ENCODE measurements at regions not wholly inside any gene's neighbourhood (a gene's known extent, or its start where the extent isn't known, plus 50 kb on each side); places are given as distances from the start of the nearest gene placed in this dataset.

DNA sequence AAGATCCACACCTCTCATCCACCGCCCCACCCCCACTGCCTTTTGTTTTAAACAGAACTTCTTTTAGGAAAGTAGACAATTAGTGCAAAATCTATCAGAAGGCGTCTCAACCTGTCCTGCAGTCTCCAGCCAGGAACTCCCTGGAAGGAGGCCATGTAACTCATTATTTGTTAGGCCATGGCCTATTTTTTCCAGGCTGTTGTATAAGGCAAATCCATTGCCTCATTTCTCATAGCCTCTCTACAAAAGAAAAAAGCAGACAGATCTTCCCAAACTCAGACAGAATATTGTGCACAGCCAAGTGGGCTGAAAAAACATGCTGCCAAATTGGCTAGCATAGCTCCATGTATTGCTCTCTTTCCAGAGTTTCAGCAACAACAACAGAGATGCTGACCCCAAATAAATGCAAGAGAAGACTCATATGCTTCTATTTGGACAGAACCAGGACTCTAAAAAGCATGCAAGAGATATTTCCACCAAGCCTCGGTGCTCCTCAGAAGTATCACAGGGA is 770.7 kb upstream of the CXADR start:
- no peak overlapping the region for H3K4me3 ChIP-seq (ENCODE audit: low read depth, low read length)
- DNase-seq (ENCODE audit: low read depth) = peak; percentile 65
- TF ChIP-seq, protein P1, sequence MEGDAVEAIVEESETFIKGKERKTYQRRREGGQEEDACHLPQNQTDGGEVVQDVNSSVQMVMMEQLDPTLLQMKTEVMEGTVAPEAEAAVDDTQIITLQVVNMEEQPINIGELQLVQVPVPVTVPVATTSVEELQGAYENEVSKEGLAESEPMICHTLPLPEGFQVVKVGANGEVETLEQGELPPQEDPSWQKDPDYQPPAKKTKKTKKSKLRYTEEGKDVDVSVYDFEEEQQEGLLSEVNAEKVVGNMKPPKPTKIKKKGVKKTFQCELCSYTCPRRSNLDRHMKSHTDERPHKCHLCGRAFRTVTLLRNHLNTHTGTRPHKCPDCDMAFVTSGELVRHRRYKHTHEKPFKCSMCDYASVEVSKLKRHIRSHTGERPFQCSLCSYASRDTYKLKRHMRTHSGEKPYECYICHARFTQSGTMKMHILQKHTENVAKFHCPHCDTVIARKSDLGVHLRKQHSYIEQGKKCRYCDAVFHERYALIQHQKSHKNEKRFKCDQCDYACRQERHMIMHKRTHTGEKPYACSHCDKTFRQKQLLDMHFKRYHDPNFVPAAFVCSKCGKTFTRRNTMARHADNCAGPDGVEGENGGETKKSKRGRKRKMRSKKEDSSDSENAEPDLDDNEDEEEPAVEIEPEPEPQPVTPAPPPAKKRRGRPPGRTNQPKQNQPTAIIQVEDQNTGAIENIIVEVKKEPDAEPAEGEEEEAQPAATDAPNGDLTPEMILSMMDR (IDR thresholded peaks at IDR 0.05; ENCODE audit: low read depth, low read length, missing control alignments) = no peak
- in situ Hi-C loops (cut with HindIII; ENCODE audit: low sequenced_read_pairs) = no loop called here

DNA sequence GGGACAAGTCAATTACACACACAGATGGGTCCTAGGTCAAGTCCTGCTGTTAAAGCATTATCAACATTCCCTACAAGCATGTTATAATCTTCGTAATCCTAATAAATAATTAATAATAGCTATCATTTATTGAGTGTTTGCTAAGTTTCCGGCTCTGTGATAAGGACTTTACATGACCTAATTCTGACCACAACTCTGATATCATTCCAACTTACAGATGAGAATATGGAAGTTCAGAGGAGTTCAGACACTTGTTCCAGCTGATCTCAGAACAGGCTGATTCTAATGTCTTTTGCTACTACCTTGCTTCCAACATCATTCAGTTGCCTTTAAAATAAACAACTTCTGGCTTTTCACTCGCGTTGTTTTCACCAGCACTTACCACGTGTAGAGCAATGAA is 770.1 kb upstream of the CXADR start:
- DNase-seq (ENCODE audit: low read depth) = no peak
- TF ChIP-seq, protein P1 (IDR thresholded peaks at IDR 0.05; ENCODE audit: low read depth, low read length, missing control alignments) = no peak

DNA sequence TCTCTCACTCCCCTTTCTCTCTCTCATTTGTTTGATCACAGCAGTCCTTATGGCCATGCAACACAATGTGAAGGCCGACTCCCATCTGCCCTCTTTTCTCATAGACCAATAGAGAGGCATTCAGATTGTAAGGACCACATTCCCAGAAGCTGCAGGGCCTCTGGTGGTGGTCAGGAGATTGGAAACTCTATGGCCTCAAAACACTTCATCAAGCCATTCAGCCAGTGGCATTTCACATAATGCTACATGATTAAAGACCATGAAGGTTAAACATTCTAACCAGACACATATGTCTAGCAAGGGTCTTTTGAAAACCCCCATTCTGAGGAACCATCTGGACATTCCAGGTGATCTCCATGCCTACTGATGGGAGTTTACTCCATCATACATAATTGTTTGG is 769.5 kb upstream of the CXADR start:
- no peak overlapping the region for H3K4me3 ChIP-seq (ENCODE audit: low read depth, low read length)
- TF ChIP-seq, protein P1 (IDR thresholded peaks at IDR 0.05; ENCODE audit: low read depth, low read length, missing control alignments) = no peak
- no peak for DNase-seq (ENCODE audit: low read depth)
- in situ Hi-C loops (cut with HindIII; ENCODE audit: low sequenced_read_pairs) = no loop called here

More for the DNA sequence above, 770.1 kb upstream of the CXADR start:
- in situ Hi-C loops (cut with HindIII; ENCODE audit: low sequenced_read_pairs) = no loop called here
- H3K4me3 ChIP-seq (ENCODE audit: low read depth, low read length) = no peak overlapping the region

DNA sequence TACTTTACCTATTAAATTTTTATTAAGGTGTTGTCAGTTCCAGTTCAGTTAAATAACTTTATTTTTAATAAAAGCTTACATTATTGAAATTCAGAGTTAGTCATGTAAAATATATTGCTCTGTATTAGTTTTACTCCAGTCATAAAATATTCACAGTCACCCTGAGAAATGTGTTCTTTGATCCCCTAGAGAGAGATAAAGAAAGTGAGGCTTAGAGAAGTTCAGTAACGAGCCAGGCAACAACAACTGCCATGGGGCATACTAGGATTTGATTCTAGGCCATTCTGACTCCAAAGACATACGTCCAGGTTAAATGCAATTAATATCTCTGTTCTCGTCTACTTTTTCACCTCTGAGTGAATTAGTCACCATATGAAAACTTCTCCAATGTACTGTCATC is 761.9 kb upstream of the CXADR start:
- in situ Hi-C loops (cut with HindIII; ENCODE audit: low sequenced_read_pairs) = no loop called here

DNA sequence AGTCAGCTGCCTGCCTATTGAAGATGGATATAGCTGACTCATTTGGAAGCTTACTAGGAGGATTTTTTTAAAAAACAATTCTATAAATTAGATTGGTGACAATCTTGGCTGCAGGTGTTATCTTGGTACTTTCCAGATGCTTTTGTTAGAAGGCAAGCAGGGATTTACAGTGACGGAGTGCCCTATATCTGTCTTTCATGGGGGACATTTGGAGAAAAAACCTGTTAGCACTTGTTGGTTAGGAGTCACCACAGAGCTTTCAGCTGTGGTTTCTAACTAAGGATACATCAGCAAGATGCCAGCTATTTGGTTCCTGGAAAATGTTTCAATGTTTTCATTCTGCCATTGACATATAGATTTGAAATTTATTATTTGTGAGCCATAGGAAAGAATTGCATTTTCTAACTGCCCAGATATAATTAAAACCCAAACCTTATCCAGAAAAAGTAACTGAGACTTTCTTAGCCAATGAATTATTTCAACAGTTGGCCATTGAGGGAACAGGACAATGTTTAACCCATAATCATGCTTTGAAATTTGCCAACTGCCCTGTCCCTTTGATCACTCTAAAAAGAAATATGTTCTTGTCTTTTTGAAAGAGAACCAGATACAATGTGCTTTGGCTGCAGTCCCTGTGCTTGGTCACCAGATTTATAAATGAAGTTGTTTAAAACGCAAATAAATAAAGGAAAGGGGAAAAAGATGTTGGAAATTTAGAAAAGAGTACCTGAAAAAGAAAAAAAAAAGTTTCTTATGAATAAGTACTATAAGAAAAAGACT is 761.0 kb upstream of the CXADR start:
- DNase-seq (ENCODE audit: low read depth) = no peak
- in situ Hi-C loops (cut with HindIII; ENCODE audit: low sequenced_read_pairs) = no loop called here

More for the DNA sequence above, 761.9 kb upstream of the CXADR start:
- DNase-seq (ENCODE audit: low read depth) = no peak
- no peak overlapping the region for H3K4me3 ChIP-seq (ENCODE audit: low read depth, low read length)
- TF ChIP-seq, protein P1 (IDR thresholded peaks at IDR 0.05; ENCODE audit: low read depth, low read length, missing control alignments) = no peak

DNA sequence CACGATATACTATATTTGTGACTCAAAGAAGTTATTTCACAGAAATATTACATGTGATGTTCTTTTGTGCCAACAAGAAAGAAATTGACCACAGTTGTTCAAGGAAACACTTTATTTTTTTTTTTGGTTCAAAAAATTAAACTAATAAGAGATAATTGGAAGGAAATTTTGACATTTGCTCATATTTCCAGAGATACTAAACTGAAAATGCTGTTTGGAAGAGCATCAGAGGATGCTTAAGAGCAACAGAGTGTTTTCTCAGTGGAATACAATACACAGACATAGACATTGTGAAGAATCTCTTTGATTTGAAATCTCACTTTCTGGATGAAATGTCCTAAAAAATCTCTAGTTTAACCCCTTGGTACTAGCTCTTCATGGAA is 760.4 kb upstream of the CXADR start:
- TF ChIP-seq, protein P1 (IDR thresholded peaks at IDR 0.05; ENCODE audit: low read depth, low read length, missing control alignments) = no peak
- DNase-seq (ENCODE audit: low read depth) = no peak
- H3K4me3 ChIP-seq (ENCODE audit: low read depth, low read length) = no peak overlapping the region
- in situ Hi-C loops (cut with HindIII; ENCODE audit: low sequenced_read_pairs) = no loop called here

More for the DNA sequence above, 761.0 kb upstream of the CXADR start:
- no peak overlapping the region for H3K4me3 ChIP-seq (ENCODE audit: low read depth, low read length)
- TF ChIP-seq, protein P1 (IDR thresholded peaks at IDR 0.05; ENCODE audit: low read depth, low read length, missing control alignments) = no peak

Measured in astrocyte of the cerebellum (primary cell).